WI38 (cell line): ENCODE measurements at regions not wholly inside any gene's neighbourhood (a gene's known extent, or its start where the extent isn't known, plus 50 kb on each side); places are given as distances from the start of the nearest gene placed in this dataset.

Experiments
- H3K4me3 ChIP-seq: 2 replicates; pipeline ENCODE4 v1.5.1; 2011; ENCODE audit warnings: low read depth, mild to moderate bottlenecking, control low read depth, low read length
- TF ChIP-seq, protein P1 (sequence below): IDR thresholded peaks from 2 replicates; pipeline ENCODE4 v1.5.1; 2012; ENCODE audit warnings: low read depth, mild to moderate bottlenecking, control low read depth, low read length

DNA sequence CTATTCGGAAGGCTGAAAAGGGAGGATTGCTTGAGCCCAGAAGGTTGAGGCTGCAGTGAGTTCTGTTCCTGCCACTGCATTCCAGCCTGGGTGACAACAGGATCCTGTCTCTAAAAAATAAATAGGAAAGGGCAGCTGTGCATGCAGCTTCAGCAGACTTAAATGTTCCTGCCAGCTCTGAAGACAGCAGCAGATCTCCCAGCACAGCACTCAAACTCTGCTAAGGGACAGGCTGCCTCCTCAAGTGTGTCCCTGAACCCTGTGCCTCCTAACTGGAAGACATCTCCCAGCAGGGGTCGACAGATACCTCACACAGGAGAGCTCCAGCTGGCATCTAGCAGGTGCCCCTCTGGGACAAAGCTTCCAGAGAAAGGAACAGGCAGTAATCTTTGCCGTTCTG, 117.9 kb downstream of the CXCL12 start:
- H3K4me3 ChIP-seq: no peak overlapping the region
- TF ChIP-seq, protein P1, sequence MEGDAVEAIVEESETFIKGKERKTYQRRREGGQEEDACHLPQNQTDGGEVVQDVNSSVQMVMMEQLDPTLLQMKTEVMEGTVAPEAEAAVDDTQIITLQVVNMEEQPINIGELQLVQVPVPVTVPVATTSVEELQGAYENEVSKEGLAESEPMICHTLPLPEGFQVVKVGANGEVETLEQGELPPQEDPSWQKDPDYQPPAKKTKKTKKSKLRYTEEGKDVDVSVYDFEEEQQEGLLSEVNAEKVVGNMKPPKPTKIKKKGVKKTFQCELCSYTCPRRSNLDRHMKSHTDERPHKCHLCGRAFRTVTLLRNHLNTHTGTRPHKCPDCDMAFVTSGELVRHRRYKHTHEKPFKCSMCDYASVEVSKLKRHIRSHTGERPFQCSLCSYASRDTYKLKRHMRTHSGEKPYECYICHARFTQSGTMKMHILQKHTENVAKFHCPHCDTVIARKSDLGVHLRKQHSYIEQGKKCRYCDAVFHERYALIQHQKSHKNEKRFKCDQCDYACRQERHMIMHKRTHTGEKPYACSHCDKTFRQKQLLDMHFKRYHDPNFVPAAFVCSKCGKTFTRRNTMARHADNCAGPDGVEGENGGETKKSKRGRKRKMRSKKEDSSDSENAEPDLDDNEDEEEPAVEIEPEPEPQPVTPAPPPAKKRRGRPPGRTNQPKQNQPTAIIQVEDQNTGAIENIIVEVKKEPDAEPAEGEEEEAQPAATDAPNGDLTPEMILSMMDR: no peak

DNA sequence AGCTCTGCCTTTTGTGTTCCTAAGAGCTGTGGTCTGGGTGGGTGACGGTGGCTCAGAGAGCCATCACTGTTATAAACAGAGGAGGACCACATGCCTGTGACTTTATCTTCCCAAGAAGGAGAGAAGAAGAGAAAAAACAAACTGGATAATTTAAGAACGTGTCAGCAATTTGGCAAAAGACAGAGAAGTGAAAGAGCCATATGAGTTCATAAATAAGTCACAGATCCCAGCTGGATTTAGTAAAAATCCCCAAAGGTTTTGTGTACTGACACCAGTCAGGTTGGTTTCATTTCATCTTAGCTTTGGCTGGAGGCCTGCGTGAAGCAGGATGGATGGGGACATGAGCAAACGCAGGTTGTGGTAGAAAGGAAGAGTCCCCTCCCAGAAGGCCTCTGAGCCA, 120.7 kb downstream of the CXCL12 start:
- H3K4me3 ChIP-seq: no peak overlapping the region
- TF ChIP-seq, protein P1: no peak

DNA sequence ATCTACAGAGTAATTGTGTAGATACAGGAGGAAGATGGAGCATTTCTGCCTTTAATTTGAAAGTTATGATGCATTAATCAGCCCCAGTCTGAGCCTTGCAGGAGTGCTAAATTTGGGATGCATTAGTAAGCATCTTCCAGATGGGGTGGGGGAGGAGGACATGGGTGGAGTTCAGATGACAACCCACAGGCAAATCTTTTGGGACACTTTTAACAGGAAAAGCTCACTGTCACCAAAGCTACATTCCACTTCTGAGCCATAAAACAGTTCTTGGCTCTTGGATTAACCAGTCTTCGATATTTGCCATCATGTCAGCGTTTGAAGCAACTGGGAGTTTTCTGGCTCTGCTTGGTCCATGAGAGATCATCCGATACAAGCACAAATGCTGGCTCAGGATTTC, 121.1 kb downstream of the CXCL12 start:
- TF ChIP-seq, protein P1: no peak
- no peak overlapping the region for H3K4me3 ChIP-seq

DNA sequence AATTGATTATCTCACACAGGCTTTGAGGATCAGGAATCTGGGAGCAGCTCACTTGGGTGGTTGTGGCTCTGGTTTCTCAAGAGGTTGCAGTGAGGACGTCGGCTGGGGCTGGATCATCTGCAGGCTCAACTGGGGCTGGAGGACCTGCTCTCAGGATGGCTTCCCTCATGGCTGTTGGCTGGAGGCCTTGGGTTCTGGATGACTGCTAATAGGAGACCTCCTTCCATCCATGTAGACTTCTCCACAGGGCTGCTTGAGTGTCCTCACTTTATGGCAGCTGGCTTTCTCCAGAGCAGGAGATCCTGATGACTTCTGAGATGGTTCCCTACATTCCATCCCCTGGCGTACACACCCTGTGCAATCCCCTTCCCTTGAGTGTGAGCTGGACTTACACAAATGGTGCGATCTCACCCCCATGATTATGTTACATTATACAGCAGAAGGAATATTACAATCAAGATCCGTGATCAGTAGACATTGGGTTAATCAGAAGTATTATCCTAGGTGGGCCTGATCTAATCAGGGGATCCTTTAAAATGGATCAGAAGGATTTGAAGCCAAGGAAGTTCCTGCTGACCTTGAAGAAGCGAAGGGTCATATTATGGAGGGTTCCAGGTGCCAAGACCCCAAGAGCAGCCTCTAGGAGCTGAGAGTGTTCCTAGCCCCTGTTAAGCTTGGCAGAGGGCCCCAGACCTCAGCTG, 122.2 kb downstream of the CXCL12 start:
- TF ChIP-seq, protein P1: no peak
- no peak overlapping the region for H3K4me3 ChIP-seq

DNA sequence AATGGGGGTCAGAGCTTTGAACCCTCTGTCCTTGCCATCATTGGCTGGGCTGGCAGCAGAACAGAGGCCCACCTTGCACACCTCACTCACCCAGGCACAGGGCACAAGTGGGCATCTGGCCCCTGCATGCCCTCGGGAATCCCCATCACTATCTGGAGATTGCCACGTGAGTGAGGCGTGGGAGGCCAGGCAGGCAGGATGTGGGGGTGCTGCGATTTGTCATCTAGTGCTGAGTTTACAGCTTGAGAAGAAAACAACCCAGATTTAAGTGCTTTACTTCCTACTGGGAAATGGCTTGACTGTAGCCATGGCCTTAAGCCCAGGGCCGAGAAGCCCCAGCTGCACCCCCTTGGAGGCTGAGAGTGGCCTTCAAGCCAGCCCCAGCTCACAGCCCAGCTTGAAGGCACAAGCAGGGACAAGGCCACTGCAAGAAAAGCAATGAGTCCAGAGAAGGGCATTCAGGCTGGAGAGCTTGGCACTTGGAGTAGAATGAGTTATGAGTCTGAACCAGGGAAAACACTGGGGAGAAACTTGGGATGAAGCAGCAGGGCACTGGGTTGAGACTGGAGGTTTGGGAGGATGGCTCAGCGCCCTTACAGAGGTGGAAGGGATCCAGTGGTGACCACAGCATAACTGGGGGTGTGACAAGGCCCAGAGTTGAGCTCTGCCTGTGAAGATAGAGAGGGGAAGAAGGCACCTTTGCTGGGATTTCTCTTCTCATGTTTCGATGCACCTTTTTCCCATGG, 123.0 kb downstream of the CXCL12 start:
- TF ChIP-seq, protein P1: no peak
- no peak overlapping the region for H3K4me3 ChIP-seq

DNA sequence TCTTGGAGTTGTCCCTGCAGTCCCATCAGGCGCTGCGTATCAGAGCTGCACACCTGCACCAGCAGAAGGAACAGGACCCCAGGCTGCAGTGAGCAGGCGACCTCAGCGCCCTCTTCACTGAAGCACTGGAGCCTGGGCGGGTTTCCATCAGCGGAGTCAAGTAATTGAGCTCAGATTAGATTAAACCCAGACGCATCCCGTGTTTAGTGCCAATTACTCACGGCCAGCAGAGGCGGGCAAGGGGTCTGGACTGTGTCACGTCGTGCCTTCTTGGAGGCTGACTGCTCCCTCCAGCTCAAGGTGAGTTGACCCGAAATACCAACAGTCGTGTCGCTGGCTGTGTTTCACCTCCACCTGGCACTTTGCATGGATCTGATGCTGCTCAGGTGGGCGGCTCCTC, 123.6 kb downstream of the CXCL12 start:
- TF ChIP-seq, protein P1: no peak

DNA sequence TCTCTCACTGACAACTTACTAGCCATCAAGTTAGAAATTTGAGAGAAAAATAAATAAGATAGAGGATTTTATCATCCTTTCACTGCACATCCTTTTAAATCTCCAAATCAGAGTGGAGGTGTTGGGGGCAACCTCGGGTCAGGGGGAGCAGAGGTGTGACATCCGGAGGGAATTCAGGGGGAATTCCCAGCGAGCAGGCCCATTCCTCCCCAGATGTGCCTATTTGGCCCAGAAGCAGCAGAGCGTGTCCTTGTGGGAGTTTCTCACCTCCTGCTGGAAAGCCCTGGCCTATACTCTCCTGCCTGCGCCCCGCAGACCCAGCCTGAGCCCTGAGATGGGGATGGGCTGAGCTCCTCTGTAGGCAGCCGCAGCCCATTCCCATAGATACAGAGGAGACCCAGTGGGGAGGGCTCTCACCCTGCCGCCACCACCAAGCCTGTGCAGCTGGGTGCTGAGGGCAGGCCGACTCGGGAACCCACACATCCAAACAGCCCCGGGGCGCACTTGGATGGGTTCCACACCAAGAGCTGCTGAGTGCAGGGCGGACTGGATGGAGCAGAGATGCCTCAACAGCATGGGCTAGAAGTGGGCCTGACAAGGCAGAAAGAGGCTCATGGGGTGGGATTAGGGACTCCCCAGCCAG, 124.5 kb downstream of the CXCL12 start:
- no peak overlapping the region for H3K4me3 ChIP-seq
- TF ChIP-seq, protein P1: no peak

More for the DNA sequence above, 123.6 kb downstream of the CXCL12 start:
- no peak overlapping the region for H3K4me3 ChIP-seq
